ENCODE measurements at regions not wholly inside any gene's neighbourhood (a gene's known extent, or its start where the extent isn't known, plus 50 kb on each side); places are given as distances from the start of the nearest gene placed in this dataset.
"Not testable (repeated sequence)": the region's sequence is repeated elsewhere in the genome, so short reads cannot be mapped to it uniquely, and the experiment has no call there.

DNA sequence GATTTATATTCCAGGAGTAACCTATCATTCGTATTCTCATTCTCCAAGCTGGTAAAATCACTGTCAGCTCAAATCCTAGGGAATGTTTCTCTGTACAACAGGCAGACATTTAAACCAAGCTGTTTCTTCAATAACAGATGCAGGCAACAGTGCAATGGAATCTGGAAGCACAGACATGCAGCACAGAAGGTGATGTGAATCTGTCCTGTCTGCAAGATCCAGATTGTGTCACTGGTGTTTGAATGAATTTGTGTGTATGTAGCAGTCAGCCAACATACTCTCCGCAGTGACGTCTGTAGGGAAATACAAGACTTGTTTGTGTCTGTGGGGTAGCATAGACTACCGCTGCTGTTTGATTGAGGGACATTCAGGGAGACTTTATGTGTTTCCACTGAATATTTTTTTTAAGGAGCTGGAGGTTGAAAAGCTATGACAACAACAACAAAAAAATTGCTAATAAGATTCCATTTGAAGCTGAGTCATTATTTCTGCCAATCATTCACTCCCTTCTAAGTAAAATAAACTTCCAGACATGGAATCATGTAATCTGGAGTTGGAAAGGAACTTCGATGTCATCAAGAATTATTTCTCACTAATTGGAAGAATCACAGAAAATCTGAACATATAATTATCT is 122.9 kb upstream of the MYO3A start:
- no peak for DNase-seq

DNA sequence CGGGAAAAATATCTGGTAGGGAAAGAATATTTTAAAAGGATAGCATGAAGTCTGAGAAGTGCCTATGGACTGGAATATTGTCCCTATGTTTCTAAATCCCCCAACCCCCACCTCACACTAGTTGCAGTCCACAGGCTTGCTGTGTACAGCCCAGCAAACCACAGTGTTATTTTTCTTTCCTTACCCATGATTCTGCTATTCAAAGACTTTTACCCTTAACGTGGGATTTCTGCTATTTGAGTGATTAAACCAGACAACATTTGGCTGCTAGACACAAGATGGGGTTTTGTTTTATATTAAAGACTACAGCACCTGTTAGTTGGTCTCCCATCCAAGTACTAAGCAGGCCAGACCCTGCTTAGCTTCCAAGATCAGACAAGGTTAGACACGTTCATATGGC is 120.5 kb upstream of the MYO3A start:
- no peak for DNase-seq

DNA sequence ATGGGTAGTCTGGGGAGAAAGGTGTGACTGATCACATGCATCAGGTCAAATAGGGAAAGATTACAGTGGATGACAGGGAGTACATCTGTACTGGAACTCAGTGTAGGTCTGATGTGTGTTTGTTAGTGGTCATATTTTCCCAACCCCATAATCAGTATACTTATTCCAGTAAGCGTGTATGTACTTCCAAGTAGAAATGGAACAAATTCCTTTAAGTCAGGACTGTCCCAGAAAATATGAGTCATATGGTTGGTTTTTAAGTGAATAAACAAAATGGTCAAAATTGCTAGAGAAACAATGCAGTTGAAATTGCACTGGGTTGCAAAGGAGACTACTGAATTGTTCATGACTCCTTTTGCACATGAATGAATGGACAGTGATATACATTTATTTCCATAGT is 118.8 kb upstream of the MYO3A start:
- no peak for DNase-seq

DNA sequence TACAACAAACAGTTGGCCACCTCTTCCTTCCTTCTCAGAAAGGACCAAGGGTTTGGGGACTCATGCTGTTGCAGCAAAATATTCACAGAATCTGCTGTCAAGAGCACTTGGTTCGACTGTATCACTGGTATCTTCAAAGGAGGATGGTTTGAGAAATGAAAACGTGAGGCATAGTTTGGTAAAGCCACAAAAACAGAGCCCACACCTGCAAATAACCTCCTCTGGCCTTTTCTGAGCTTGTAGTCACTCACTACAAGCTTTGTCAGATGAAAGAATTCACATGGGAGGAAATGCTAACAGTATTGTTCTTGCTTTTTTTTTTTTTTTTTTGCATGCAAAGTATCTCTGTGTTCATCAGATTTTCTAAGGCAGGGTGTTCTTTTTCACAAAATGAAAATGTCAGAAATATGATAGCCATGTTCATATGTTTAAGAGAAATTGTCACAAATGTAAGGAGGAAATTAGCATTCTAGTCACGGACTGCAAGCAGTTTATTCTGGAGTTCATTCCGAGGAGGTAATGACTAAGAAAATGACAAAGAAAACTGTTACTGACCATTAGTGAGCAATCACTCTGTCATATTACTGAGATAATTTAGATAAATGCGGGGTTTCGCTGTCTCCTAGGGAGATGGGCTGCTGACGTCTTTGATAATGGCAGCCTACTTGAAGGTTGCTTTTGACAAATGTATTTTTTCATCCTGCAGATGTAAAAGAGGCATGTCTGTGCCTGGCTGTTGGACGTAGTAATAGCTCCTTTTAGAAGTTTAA is 117.8 kb upstream of the MYO3A start:
- DNase-seq, result no peak

DNA sequence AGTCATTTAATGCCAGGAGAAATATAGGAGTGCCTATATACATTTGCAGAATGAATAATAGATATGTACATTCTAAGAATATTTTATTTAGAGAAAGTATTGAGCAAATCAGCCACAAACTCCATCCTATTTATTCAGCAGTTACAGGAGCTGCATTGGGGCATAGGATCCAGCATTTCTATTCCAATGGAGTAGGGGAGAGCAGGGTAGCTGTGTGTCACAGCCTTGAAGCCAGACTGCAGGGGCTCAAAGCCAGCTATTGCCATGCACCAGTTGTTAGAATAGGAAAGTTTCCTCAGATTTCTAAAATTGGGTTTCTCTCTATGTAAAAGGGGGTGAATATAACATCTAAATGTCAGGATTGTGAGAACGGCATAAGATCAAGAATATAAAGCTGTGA is 116.8 kb upstream of the MYO3A start:
- no peak for DNase-seq

DNA sequence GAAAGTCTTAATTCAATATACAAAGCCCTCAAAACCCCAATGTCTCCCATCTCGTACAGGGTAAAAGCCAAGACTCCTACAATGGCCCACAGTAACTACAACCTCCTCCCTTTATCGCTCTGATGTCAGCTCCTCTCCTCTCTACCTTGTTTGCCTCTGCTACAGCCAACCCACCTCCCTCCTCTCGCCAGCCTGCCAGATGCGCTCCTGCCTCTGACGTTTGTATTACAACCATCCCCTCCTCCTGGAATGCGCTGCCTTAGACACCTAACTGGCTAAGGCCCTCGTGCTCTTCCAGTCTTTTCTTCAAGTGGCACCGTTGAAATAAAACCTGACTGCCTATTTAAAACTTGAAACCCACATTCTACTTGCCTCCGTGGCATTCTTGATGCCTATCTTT is 115.3 kb upstream of the MYO3A start:
- DNase-seq, result no peak

DNA sequence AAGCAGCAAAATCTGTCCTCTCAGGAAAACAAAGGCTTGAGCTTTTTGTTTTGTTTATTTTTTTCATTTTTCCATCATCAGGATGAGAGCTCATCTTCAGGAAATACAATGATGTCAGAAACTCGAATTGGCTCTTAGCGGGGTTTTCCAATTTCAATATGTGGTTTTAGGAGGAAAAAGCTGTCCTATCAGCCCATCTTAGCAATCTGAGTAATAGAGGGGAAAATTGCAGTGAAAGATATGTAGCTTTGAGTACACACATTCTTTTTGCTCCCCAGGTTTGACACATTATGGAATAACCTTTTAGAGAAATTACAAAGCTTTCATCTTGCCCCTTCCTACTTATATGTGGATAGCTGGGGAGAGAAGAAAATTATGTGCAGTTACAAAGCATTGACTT is 113.6 kb upstream of the MYO3A start:
- no peak for DNase-seq

DNA sequence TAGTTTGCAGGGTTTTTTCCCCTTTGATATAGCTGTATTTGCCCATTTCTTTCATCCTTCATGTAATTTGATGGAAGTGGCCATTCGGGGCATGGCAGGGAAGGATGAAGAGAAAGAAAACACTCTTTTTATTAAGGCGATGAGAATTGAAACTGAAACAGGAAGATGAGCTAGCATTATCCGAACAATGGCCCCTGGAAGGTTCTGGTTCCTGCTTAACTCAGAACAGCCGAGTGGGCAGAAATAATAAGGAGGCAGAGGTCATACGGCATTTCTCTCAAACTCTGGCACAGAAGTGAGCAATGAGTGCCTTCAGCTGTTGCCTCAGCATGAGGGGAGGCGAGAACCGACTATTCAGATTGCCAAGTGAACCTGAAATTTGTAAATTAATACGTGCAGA is 113.2 kb upstream of the MYO3A start:
- DNase-seq, result no peak

DNA sequence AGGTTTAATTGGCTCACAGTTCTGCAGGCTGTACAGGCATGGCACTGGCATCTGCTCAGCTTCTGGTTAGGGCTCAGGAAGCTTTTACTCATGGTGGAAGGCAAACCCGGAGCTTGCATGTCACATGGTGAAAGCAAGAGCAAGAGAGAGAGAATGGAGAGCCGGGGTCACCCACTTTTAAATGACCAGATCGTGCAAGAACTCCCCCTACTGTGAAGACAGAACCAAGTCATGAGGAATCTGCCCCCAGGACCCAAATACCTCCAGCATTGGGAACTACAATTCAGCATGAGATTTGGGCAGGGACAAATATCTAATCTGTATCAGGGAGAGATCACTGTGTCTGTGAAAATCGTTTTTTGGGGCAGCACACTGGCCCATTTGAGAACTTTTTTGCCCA is 110.0 kb upstream of the MYO3A start:
- no peak for DNase-seq

DNA sequence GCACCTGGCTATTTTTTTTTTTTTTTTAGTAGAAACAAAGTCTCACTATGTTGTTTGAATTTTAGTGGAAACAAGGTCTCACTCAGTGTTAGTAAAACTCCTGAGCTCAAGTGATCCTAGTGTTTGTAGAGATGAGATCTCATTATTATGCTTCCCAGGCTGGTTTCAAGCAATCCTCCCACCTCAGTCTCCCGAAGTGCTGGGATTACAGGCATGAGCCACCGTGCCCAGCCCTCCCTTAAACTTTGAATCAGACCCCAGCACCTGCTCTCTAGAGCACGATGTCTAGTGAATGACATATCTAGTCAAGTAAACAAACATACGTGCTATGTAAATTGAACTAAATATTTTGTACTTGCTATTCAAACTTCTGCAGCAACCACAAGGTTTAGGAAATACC is 105.6 kb upstream of the MYO3A start:
- no peak for DNase-seq

DNA sequence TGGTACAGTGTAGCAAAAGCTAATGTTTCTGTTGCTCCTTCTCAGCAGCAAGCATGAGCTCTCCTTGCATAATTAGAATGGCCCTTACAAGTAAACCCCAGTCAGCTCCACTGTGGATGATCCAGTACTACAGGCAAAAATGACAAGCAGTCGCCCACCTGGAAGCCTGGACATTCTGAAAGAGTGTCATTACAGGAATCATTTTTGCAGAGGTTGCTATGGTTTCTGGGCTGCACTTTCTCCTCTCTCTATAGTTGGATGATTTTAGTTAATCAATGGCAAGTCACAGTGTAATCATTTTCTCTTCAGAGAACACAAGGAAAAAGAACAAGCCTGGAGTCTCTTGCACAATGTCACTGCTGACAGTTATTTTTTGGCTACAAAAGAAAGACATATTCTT is 102.9 kb upstream of the MYO3A start:
- DNase-seq, result no peak

DNA sequence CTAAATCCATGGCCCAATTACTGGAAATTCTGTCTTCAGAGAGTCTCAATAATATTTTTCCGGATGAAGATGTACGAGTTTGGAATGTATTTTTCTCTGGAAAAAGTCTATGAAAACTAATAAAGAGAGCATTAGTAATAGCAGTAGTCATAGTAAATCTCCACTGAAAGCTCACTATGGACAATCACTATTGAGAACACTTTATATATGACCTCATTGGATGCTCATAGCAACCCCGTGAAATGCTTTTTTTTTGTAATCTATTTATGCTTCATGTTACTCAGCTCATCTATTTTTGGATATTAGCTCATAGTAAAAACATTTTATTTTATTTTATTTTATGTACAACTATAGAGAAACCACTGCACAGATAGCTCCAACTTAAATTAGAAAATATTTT is 94.3 kb upstream of the MYO3A start:
- DNase-seq, result no peak

DNA sequence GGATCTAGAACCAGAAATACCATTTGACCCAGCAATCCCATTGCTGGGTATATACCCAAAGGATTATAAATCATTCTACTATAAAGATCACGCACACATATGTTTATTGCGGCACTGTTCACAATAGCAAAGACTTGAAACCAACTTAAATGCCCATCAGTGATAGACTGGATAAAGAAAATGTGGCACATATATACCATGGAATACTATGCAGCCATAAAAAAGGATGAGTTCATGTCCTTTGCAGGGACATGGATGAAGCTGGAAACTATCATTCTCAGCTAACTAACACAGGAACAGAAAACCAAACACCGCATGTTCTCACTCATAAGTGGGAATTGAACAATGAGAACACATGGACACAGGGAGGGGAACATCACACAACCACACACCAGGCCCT is 93.2 kb upstream of the MYO3A start:
- DNase-seq, result not testable (repeated sequence)

DNA sequence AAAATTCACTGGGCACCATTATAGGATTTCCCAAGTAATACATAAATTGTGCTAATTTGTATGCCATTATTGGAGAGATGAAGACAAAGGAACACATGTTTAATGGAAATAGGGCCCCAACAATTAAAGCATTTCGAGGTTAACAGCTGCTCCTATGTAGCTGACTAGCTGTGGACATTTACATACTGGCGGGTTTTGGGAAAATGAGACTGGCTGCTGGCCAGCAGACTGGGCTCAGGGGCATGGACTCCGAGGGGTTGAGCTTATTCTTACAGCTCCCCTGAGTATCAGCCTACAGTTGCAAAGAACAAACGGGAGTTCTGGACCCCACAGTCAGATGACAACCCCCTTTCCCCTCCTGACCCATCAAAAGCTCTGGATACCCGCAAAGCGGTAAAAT is 91.9 kb upstream of the MYO3A start:
- DNase-seq, result no peak

DNA sequence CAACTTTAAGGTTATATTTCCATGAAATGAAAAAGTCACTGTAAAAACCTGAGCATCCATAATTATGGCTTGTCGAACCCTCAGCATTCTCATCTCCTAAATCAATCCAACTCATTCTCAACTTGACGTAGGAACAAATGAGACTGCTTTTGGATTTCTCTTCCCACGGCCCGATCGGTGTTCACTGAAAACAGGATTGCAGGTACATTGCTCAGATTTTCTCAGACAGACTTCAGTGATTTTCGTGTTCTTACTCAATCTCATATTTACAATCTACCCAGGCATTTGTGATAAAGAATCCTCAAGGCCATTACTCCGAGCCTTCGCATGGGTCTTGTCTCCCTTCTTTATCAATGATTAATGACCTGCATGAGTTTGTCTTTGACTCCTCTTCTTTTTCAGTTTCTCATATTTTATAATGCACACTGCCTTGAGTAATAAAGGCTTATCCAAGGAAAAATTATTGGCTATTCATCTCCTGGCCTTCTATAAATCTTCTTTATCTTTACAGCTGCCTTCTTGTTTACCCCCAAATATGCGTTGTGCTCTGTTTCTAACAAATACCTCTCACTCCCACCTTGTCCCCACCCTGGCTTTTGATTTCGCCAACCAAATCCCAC is 90.4 kb upstream of the MYO3A start:
- DNase-seq, result no peak

DNA sequence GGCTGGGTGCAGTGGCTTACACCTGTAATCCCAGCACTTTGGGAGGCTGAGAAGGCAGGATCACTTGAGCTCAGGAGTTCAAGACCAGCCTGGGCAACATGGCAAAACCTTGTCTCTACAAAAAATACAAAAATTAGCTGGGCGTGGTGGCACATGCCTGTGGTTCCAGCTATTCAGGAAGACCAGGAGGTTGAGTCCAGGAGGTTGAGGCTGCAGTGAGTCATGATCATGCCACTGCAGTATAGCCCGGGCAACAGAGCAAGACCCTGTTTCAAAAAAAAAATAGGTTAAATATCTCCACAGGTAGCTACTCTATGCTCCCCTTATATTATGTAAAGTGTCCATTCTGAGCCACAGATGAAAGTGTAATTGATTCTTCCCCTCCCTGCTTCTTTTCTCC is 89.3 kb upstream of the MYO3A start:
- not testable (repeated sequence) for DNase-seq

DNA sequence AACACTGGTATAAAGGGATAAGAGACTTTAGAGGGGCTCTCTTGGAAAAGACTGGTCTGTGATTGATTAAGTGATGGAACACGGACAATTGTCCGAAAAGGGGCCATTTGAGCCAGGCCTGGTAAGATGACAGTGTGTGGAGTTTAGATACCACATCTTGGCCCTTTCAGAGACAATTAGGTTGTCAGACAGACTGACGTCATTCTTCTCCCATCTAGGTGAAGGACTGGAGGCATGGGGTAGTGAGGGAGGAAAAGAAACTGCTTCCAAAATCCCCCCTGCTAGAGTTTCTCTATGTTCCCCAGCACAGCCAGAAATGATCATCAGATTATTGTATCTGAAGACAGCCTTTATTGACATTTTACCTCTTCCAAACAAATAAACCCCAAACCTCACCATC is 84.8 kb upstream of the MYO3A start:
- DNase-seq, result no peak

DNA sequence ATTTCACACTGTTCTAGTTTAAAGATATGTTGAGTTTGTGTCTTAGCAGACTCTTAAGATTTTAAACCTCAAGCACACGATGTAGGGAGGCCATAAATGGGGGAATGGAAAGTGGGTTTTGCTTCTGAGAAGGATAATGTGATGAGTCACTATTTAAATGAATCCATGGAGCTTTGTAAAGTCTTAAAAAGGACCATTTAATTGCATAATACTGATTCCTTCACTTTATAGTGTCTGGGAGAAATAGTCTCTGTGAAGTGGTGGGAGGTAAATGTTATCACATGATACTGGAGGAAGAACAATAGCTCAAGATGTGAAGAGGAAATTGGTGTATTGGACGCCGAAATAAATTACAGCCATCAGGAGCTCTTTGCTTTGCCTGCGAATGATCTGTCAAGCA is 84.0 kb upstream of the MYO3A start:
- no peak for DNase-seq

DNA sequence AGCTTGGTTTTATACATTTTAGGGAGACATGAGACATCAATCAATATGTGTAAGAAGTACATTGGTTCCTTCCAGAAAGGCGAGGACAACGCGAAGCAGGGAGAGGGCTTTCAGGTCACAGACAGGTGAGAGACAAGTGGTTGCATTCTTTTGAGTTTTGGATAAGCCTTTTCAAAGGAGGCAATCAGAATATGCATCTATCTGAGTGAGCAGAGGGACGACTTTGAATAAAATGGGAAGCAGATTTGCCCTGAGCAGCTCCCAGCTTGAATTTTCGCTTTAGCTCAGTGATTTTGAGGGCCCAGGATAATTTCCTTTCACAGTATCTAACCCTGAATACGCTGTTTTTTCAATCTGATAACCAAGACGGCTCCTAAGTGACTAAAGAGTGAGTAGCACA is 82.5 kb upstream of the MYO3A start:
- DNase-seq, result no peak

DNA sequence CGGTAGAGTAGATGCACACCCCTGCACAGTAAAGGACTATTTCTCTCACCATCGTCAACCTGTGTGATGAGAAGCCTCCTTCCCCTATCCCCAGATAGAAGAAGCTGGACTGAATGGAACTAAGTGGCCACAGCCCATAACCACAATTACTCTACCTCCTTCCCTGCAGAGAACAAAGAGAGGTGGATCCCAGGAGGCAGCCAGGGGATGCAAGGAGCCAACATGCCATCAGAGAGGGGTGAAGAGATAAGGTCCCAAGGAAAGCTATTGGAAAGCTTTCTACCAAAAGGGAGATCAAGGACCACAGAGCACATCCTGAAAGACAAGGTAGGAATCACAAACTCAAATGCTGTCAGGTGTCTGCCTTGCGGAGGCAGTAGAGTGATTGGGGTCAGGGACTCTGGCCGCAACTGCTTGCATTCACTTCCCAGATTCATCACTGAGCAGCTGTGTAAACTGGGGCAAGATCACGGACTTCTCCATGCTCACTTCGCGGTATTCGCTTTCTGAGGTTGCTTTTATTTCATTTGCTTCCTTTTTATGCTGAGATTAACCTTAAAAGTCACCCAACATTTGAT is 81.6 kb upstream of the MYO3A start:
- DNase-seq, result no peak

DNA sequence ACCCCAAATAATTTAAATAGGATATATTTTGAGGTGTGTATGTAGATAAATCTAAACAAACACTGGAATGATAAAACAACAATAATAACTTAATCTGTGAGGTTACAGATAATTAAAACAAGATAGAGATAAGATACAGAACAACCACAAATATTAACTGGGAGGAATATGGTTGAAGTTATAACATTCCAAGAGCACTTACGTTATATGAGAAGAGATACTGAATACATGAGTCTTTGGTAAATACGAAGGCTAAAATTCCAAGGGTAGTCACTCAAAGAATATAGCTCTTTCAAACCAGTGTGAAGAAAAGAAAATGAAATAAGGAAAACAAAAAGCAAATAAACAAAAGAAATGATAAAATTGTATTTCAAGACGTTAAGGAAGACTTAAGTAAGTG is 76.0 kb upstream of the MYO3A start:
- no peak for DNase-seq

DNA sequence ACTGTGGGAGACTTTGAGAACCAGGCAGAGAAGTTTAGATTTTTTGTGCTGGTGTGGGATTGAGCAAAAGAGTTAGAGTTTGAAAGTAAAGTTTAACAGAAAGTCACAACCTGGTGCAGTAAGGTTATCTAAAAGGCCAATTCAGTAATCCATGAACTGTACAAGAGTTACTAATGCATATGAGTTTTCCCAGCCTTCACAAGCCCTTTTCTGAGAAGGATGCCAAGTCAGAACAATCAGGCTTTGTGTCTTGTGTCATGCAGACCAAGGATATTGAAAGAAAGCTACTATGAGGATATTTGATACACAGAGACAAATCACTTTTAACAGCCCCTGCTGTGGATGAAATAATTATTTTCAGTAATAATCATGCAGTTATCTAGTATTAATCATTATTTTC is 68.8 kb upstream of the MYO3A start:
- no peak for DNase-seq

DNA sequence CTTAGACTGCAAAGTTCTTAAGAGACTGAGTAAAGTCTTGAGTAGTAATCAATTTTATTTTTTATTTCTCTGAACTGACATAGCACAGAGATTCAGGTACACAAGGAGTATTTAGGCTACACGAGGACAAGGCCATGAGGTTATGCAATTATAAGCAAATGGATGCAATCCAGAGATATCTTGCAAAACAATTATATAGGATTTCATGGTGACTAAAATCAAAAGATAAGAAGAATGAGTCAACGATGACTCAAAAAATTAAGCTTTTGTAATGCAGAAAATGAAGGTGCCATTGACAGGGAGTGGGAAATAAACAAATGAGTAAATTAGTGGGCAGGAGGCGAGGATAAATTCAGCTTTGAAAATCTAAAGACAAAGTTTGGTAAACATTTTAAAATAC is 66.7 kb upstream of the MYO3A start:
- DNase-seq, result no peak

DNA sequence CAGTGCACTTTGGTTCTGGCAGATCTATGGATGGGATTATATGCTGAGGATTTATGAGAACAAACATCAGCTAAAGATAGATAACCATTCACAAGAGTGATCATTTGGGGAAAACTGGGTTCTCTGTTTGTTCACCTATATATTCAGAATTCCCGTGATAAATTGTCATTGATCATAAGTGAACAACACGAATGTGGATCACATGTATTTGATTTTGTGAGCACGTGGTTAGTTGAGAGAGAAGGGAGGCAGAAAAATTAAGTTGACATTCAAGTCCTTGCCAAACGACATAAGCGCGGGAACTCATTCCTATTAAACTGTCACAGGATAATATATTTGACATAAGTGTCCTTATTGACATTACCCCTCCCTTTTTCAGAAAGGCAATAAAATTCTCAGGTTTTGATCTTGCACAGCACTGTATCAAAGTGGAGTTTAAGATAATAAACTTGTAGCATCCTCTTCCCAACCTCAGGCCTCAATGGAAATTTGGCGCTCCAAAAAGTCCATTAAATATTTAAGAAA is 64.9 kb upstream of the MYO3A start:
- no peak for DNase-seq

All from CD4-positive, alpha-beta T cell treated with Interleukin-1 beta for 1 hour (primary cell).